ENCODE measurements at regions not wholly inside any gene's neighbourhood (a gene's known extent, or its start where the extent isn't known, plus 50 kb on each side); places are given as distances from the start of the nearest gene placed in this dataset.

DNA sequence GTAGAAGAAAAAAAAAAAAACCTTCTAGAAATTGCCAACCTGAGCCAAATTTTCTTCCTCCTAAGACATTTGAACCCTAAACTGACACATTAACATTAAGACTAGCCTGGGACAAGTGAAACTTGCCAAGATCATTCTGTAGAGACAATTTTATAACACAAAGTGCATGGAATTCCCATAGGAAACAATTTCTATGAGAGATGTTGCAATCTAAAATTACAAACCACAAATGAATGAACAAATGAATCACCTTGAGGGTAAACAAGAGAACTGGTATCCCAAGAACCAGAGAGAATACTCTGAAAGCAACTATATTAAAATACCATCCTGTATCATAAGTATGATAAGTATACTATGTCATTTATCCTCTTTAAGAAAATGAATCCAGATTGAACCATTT lies 165.3 kb downstream of the DICER1 start:
- DNase-seq: no peak

DNA sequence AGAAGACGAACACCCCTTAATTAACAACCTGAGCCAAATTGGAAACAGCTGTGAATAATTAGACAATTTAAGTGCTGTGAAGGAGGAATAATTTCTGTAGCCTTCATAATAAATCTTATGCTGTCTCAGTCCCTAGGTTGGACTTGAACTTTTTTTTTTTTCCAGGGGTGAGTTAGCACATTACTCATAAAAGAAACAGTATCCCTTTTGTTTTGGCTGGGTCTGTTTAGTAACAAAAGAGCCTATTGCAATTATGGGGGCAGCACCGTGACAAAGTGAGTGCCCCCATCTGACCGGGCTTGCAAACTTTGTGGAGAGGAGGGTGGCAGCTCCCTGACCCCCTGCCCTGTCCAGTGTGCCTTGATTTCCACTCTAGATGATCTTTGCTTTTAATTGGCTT lies 167.4 kb downstream of the DICER1 start:
- no peak for DNase-seq

DNA sequence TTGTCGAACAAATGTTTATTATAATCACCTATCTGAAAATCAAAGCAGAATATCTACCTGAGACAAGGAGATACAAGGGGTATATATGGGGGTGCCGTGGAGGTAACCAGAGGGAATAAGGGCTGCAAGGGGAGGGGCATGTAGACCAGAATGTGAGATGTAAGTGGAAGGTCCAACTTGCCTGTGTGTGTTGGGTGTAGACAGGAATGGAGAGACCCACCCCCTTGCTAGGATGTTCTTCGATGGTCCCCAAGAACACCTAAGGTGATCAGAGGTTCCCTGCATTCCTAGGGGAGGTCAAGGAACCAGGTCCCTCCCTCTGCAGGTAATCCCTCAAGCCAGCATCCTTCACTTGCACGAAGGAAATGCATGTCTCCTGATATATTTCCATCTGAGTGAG lies 167.9 kb downstream of the DICER1 start:
- no peak for DNase-seq

DNA sequence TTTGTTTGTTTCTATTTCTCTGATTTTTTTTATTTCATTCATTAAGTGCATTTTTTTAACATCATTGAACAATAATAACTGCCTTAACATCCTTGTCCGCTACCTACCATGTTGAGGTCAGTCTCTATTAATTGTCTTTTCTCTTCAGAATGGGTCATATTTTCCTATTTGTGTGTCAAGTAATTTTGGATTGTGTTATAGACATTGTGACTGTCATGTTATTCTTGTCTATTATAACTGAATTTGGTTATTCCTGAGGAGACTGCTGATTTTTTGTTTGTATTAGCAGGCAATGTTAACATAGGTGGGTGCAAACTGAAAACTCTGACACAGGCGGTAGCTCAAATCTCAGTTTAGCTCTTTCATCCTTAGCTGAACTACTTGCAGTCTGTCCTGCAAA lies 169.9 kb downstream of the DICER1 start:
- no peak for DNase-seq

DNA sequence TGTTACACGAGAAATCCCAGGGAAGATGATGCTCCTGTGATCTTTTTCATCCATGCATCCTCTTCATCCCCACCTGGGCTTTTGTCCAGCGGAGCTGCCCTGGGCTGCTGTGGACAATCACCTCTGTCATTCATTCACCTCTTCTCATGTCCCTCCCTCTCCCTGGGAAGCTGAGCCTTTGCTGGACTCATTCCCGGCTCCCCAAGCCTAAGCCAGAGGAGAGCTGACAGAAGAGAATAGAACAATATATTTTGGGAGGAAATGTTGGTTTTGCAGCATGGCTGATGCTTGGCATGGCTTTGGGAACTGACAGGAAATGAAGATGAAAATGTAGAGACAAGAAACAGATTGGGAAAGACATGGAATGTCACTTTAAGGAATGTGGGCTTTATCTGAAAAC lies 177.4 kb downstream of the DICER1 start:
- DNase-seq: no peak

DNA sequence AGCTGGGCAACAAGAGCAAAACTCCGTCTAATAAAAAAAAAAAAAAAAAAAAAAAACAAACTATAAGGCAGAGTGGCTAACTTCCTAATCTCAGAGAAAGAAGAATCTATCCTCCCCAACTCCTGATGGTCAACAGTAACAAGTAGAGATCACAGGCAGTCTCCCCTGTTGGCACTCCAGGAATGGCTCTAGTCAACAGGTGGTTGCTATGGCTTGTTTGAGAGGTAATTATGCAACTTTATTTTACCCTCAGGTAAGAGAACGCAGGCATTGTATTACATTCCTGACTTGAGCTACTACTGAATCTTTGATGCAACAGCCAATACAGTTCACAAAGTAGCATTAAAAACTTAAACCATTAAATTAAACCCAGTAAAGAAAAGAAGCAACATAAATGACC lies 180.3 kb downstream of the DICER1 start:
- no peak for DNase-seq

DNA sequence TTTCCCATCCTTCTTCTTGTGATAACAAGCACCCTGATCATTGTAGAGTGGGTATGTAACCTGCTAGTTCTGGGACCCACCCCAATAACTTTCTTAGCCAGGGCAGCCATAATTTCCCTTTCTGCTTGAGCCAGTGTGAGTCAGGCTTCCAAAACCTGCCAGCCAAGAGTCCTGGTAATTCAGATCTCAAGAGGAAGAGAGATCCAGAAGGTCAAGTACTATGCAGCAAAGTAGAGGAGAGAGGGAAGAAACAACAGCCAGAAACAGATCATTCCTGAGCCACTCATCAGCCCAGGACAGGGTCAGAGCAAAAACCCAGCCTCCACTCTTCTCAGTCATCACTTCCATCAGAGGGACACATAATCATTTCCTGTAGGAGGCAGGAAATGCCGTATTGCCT lies 182.0 kb downstream of the DICER1 start:
- no peak for DNase-seq

DNA sequence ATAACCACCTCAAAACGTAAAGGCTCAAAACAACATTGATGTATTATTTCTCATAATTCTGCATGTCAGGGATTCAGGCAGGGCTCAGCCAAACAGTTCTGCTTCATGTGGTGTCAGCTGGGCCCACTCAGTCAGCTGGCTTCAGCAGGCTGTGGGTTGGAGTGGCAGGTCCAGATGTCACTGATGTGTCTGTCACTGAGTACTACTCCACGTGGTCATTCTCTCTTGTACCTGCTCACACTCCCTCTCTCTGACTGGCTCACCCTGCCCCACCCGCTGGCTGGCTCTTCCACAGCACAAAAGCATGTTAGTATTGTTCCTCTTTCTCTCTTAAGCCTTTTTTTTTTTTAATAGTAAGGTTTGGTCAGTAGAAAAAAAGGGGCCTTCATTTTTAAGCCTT lies 182.4 kb downstream of the DICER1 start:
- DNase-seq: no peak

DNA sequence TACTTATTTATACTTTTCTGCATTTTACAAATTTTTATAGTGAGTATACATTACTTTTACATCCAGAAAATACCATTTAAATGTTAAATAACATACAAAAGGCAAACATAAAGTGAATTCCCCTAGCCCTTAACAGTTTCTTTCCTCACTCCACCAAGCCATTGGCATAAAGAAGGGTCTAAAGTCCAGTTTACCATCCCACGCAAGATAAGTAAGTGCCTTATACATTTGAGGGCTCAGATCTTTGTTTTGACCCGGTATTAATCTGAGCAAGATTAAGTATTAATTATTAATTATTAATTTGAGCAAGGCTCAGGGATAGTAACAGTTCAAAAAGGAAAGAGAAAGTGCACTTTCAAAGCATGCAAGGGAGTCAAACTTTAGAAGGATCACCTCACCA lies 182.9 kb downstream of the DICER1 start:
- DNase-seq: no peak

DNA sequence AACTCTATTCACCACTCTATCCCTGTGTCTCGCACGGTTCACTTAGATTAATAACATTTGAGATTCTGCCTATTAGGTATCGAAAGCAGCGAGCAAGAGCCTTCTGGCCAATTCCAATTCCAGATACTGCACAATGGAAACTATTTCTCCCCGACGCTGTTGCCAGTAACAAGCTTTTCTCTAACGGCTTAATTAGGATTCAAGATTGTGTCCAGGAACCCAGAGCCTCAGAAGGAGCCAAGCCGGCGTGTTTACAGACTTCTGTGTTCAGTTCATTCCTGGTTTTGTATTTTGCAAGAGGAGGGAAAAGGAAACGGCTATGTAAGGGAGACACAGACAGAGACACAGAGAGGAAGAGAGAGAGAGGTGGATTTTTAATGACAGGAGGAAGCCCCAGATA lies 185.6 kb downstream of the DICER1 start:
- DNase-seq: no peak

DNA sequence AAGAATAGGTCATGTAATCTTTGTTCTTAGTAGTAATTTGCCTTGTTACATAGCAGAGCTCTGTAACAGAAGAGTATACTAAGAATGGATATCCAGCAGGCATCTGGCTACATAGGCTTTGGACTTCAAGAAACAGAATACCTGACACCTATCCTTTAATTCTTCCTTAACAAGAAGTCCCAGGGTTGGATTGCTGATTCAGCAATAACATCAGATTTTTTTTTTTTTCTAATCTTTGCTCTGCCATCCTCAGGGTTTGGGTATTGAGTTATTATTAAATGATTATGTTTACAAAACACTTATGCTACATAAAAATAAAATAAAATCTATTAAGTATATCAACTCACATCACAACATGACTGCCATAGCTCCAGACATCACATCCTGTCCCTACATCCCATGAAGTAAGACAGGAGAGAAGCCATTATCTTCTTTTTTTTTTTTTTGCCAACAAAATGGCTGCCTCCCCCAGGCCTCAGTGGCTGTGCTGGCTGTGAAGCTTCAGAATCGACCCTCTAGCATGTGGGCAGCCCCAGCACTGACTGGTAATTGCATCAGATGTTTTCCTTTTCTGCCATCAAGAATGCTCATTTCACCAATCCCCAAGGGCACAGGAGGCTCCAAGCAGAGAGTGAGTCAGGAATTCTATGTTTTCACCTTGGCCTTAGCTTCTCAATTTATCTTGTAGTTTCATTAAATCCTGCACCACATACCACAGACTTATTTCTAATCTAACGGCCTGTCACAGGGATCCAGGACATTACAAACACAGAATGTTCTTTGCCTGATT lies 186.2 kb downstream of the DICER1 start:
- no peak for DNase-seq

DNA sequence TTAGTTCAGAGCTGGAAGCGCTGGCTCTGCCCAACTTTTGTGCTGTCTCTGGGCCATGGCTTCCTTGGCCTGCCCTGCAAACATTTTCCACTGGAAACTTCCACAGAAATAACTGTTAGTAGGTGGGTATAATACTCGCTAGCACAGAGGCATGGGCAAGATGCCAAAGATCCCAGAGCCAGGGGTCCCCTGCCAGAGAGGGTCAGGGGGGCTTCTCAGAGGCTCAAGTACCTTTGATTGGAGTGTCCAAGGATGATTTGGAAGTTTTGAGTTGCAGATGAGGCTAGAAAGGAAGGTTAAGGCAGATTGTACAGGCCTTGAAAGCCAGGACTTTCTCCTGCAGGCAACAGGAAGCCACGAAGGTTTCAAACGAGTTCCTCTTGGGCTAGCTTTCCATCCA lies 187.6 kb downstream of the DICER1 start:
- no peak for DNase-seq

DNA sequence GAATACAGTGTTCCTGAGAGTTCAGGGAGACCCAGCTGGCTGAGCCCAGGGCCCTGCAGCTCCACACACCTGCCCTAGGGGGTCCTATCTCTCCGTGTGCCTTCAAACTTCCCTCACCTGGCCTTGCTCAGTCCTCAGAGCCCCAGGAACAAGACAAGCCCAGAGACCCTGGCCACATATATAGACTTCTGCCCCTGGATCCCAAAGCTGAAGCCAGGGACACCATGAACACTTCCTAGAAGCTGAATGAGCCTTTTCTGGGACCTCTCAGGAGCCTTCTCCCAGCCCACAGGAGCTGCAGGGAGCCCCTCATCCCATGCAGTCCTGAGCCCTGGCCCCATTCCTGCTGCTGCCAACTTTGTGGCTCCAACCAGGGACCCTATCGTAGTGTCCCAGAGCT lies 190.5 kb downstream of the DICER1 start:
- no peak for DNase-seq

DNA sequence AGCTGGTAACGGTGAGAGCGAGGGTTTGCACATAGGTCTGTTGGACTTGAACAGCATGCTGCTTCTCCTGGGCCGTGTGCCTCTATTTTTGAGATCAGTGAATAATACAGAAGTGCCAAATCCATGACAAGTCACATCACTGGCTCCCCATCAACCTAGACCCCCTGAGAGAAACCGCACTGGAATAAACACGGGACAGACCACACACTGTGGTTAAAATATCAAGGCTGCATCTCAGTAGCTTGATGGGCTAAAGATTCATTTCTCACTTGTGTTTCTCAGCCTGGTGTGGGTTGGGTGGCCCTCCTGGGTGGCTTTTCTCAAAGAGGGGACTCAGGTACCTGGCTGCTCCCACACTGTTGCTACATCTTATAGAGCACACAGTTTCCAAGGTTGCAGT lies 191.0 kb downstream of the DICER1 start:
- DNase-seq: no peak

DNA sequence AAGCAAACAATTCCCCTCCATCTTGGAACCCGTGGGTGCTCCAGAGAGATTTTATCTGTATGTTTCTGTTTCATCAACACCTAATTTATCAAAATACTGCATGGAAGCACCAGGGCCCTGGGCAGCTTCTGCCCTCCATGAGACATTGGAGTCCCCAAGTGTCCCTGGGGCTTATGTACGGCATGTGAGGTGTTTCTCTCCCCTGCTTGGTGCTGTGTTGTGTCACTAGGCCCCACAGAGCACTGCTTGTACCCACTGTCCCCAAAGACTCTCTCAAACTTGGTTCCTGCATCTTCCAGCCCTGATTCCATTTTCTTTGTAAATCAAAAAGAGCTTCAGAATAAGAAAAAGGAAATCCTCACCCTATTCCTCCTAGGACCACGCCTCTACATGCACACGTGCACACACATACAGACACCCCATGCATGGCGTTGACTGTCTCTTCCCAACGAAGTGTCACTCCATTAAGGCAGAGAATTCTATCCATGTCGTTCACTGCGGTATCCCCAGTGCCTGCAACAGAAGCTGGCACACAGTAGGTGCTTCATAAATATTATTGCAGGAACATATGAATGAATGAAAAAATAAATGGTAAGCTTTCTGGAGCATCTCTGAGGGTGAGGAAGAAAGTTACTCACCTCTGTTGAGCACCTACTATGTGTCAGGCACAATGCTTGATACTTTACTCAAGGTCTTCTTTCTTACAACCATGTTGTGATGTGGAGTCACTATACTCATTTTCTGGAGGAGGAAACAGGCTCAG lies 191.6 kb downstream of the DICER1 start:
- no peak for DNase-seq

DNA sequence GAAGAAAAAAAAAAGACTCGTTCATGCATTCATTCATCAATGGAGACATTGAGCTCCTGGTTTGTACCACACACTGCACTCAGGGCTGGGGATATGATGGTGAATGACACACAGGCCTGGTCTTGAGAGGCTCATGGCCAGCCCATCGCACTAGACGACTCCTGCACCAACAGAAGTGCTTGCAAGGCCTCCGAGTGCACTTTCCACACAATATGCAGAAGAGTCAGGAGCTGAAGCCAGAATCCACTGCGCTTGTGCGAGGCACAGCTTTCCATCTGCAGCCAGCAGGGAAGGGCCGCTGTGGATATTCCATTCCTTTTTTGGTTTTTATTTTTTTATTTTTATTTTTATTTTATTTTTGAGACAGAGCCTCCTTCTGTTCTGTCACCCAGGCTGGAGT lies 192.4 kb downstream of the DICER1 start:
- DNase-seq: no peak

DNA sequence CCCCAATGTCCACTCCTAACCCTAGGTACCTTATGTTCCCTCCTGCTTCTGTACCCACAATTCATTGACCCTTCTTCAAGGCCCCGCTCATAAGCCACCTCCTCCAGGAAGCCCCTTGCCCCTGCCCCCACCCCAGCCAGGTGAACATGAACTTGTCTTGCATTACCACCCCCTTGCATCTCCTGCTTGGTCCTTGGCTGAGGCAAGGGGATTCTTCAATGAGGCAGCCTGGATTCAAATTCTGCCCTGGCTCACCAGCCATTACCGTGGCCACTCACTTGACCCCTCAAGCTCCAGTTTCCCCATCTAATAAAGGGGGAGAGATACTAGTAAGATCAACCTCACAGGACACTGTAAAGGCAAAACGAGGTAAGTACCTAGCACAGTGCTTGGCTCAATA lies 193.1 kb downstream of the DICER1 start:
- no peak for DNase-seq

DNA sequence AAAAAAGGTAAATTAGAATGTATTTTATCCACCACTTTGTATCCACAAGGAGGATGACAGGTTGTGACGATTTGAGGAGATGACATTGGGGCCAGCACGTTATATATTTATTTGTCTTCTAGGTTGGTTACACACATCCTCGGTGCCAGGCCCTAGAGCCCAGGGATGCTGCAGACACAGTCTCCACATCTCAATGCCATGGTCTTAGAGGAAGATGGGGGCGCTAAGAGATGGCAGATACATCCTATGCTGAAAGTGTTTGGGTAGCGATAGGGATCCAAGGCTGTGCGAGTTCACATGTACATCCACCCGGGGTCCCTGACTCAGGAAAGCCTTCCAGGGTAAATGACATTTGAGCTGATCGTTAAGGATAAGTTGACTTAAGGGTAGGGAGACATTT lies 193.1 kb upstream of the GSC start:
- DNase-seq: no peak

DNA sequence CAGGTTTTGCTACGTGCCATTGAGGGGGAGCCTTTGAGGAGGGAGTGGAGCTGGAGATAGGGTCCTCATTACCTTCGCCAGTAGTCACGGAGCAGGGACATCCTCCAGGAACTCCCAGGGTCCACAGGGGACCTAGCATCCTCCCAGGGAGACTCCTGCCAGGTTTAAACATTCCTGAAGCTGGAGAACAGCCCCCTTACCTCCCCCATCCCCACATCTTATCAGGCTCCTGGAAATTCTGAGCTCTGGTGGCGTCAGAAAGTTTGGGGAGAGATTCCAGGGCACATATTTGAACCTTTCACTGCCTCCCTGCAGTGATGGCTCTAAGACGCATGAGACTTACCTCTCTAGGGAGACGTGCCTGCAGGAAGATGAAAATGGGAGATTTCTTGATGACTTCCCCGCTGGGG lies 192.3 kb upstream of the GSC start:
- DNase-seq: no peak

DNA sequence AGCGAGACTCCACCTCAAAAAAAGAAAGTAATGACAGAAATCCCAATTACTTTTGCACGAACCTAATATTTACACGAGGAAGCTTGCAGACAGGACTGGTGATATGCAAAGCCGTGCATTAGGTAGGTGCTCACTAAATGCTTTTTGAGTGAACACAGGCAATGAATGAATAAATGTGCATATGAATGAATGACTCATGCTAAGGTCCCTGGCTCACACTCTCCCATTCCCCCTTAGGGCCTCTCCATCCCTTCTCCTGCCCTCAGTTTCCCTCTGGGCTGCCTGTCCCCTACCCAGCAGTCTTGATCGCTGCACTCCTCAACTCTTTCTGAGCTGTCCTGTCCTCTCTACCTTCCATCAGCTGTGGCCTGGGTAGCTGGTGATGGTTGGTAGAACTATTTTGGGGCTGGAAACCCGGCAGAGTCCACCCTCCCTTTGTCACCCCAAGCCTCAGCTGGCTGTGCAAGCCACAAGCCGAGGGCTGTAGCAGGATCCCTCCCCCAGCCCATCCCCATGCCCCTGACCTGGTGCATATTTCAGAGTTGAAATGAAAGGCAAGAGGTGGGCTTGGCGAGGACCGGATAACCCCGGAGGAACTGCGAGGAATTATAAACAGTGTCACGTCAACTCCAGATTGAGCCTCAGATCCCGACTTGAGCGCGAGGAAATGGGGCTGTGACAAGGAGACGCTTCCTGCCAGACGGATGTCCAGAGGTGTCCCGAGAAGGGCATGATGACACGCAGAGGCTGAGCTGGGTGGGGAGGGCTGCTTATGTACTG lies 191.7 kb upstream of the GSC start:
- DNase-seq: no peak

DNA sequence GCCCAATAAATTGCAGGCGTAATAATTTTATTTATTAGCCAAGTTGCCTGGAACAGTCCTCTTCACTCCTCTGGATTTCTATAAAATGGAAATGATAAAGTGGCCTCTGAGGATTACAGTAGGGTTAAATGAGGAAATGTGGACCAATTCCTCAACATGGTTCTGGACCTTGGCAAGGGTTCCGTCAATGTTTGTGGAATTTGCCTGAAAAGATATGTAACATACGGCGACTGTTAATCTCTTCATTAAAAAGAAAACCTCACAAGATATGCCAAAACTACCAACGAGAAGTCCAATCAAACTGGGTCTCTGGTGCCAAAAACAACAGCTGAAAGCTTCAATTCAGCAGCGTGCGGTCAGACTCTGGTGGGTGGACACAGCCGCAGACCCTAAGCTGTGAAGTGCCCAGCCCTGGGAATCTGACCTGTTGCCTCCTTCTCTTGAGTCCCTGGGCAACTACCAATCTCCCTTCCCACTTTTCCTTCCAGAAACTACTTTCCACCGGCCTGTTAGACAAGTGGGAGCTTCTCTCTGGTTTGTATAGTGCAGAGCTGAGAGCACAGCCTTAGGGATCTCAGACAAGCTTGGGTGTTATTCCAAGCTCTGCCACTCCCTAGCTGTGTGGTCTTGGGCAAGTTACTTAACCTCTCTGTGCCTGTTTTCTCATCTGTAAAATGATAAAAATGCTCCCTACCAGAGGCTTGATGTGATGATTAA lies 190.5 kb upstream of the GSC start:
- DNase-seq: no peak

DNA sequence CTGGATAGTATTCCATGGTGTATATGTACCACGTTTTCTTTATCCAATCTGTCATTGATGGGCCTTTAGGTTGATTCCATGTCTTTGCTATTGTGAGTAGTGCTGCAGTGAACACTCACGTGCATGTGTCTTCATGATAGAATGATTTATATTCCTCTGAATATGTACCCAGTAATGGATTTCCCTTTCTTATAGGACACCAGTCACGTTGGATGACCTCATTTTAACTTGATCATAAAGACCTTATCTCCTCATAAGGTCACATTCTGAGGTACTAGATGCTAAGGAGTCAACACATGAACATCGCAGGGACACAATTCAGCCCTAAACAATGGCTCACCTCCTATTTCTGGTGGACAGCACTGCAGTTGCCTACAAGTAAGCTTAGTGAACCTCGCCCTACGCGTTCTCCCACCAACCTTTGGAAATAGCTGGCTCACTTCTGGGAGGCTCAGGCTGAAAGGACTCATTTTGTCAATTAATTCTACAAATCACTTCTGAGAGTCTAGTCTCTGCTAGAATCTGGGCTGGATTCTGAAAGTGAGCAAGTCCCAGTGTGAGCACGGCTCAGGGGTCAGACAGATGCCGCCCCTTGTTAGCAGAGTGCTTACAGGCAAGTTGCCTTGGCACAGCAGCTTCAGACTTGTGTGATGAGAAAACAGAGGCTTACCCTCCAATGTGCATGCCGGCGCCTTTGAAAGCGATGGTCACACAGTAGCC lies 183.8 kb upstream of the GSC start:
- no peak for DNase-seq

DNA sequence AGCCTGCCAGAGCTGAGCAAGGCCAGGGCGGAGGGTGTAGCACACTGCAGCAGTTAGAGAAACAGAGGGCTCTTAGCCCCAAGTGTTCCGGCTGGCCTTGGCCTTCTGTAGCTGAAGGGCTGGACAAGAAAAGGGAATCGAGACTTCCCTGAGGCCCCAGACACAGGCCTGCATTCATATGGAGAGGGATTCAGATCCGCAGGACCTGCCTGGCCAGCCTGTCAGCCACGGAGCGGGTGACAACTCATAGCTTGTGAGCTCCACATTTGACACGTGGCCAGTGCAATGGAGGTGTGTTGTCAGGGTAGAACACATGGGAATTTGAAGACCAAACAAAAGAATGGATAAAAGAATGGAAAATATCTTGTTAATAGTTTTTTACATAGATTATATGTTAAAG lies 182.2 kb upstream of the GSC start:
- no peak for DNase-seq

Data from NCI-H1436 (cell line).